ENCODE measurements at regions not wholly inside any gene's neighbourhood (a gene's known extent, or its start where the extent isn't known, plus 50 kb on each side); places are given as distances from the start of the nearest gene placed in this dataset.
"Not testable (repeated sequence)": the region's sequence is repeated elsewhere in the genome, so short reads cannot be mapped to it uniquely, and the experiment has no call there.

DNA sequence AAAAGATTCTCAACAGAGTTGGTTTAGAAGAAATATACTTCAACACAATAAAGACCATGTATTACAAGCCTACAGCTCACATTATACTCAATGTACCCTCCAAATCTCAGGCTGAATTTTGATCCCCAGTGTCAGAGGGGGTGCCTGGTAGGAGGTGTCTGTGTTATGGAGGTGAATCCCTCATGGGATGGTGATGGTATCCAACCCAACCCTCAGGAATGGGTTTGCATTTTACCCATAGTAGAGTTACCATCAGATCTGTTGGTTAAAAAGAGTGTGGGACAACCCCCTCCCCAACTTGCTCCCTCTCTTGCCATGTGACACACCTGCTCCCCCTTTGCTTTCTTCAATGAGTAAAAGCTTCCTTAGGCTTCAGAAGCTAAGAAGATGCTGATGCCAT is 205.5 kb downstream of the POTEM start:
- not testable (repeated sequence) for DNase-seq

DNA sequence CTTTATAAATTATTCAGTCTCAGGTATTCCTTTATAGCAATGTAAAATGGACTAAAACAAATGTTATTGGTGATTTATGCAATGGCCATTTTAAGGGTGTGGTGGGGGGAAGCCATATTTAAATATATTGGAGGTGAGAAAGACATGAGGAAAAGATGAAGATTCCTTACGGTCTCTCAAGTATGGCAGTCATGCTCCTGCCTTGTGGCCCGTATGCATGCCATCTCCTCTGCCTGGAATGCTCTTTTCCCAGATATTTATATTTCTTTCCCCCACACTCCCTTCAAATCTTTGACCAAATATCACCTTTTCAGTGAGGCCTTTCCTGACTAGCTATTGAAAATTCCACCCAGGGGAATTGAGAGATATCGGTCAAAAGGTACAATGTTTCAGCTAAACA is 206.0 kb downstream of the POTEM start:
- not testable (repeated sequence) for DNase-seq

DNA sequence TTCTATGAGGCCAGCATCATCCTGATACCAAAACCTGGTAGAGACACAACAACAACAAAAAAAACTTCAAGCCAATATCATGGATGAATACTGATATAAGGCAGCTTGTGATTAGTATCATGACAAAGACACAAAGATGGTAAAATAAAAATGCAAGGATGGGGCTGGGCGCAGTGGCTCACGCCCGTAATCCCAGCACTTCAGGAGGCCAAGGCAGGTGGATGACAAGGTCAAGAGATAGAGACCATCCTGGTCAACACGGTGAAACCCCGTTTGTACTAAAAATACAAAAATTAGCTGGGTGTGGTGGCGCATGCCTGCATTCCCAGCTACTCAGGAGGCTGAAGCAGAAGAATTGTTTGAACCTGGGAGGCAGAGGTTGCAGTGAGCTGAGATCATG is 210.2 kb downstream of the POTEM start:
- not testable (repeated sequence) for DNase-seq

DNA sequence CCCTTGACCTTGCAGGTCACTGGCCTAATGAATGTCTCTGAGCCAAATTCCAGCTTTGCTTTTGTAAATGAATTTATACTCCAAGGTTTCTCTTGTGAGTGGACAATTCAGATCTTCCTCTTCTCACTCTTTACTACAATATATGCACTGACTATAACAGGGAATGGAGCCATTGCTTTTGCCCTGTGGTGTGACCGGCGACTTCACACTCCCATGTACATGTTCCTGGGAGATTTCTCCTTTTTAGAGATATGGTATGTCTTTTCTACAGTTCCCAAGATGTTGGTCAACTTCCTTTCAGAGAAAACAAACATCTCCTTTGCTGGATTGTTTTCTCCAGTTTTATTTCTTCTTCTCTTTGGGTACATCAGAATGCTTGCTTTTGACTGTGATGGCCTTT is 213.1 kb downstream of the POTEM start:
- not testable (repeated sequence) for DNase-seq

DNA sequence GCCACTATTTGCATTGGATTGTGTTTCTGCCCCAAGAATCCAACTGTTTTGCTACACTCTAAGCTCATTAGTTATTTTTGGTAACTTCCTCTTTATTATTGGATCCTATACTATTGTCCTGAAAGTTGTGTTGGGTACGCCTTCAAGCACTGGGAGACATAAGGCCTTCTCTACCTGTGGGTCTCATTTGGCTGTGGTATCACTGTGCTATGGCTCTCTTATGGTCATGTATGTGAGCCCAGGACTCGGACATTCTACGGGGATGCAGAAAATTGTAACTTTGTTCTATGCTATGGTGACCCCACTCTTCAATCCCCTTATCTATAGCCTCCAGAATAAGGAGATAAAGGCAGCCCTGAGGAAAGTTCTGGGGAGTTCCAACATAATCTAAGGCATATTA is 213.6 kb downstream of the POTEM start:
- not testable (repeated sequence) for DNase-seq

DNA sequence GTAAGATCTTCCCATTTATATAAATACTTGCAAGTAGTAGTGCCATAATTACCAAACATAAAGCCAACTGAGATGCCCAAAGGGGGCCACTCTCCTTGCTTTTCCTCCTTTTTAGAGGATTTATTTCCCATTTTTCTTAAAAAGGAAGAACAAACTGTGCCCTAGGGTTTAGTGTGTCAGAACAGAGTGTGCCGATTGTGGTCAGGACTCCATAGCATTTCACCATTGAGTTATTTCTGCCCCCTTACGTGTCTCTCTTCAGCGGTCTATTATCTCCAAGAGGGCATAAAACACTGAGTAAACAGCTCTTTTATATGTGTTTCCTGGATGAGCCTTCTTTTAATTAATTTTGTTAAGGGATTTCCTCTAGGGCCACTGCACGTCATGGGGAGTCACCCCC is 227.9 kb downstream of the POTEM start:
- not testable (repeated sequence) for DNase-seq

DNA sequence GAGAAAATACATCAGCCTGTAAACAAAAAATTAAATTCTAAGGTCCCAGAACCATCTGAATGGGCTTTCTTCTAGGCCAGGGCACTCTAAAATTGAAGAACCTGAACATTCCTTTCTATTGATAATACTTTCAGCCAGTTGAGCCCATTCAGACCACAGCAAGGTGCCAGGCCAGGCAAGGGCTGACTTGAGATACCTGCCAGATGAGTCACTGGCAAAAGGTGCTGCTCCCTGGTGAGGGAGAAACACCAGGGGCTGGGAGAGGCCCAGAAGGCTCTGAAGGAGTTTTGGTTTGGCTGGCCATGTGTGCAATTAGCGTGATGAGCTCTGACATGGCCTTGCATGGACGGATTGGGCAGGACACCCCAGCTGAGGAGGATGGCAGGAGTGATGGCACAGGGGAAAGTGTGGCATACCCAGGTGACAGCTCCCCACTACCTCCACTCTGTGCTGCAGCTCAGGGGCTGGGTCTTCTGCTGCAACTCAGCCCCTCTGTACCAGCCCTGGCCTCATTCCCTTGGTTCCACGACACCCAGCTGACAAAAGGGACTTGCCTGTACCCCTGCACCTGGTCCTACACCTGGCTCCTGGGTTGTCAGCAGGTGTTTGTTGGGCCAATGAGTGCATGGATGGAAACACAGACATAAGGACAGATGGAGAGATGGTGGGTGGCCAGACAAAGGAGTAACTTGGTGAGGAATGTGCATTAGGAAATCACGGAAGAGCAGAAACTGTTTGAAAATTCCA is 230.4 kb downstream of the POTEM start:
- DNase-seq, result not testable (repeated sequence)

DNA sequence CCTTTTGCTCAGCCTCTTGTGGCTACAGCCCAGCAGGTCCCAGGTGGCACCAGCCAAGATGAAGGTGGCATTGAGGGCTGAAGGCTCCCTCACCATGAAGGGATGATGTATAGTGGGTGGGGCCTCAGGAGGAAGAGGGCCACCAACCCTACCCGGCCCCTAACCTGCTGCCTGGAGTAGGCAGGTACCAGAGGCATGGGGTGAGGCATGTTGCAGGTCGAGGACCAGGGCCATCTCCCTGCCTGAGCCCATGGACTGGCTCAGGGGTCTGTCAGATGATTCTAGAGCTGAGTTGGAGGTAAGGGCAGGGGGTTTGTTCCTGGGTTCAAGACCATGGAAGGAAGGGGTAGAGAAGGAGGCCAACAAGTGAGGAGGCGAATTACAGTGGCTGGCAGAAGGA is 231.1 kb downstream of the POTEM start:
- DNase-seq, result not testable (repeated sequence)

DNA sequence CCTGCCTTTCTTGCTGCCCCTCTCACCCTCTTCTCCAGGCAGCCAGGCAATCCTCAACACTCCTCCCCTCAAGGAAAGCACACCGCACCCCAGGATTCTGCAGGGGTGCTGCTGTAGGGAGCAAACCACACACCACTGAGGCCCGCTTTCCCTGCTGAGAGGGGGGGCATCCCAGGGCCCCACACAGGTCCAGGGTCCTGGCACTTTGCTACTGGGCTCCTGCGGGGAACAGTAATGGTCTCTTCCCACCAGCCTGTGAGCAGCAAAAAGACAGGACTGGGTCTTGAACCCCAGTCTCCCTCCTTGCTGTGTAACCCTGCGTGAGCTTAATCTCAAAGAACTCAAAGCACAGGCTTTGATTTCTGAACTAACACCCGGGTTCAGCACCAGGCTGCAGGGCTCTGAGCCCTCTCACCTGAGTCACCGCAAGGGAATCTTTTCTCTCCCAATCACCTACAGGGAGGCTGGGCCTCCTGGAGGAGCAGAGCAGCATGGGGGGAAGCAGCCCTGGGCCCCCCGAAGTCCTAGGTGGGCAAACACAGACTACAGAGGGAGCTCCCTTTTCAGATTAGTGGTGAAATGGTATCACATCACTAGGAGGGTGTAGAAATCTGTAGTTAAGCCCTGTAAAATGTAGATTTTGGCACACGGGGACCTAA is 232.6 kb downstream of the POTEG start:
- not testable (repeated sequence) for DNase-seq

DNA sequence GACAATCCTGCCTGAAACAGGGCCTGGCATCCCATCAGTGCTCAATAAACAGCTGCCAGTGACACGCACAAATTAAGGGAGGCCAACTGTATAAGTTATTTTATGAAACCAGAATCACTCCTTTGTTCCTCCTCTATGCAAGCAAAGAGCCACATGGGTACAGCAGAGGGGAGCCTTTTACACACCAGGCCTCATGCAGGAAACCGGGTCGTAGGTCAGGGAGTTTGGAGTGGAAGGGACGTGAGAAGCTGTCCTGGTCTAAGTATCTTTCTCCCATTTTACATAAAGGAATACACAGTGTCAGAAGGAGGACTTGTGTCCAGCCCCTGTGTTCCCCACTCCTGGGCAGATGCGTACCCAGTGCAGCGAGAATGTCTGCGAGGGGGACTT is 232.1 kb downstream of the POTEG start:
- DNase-seq, result not testable (repeated sequence)

DNA sequence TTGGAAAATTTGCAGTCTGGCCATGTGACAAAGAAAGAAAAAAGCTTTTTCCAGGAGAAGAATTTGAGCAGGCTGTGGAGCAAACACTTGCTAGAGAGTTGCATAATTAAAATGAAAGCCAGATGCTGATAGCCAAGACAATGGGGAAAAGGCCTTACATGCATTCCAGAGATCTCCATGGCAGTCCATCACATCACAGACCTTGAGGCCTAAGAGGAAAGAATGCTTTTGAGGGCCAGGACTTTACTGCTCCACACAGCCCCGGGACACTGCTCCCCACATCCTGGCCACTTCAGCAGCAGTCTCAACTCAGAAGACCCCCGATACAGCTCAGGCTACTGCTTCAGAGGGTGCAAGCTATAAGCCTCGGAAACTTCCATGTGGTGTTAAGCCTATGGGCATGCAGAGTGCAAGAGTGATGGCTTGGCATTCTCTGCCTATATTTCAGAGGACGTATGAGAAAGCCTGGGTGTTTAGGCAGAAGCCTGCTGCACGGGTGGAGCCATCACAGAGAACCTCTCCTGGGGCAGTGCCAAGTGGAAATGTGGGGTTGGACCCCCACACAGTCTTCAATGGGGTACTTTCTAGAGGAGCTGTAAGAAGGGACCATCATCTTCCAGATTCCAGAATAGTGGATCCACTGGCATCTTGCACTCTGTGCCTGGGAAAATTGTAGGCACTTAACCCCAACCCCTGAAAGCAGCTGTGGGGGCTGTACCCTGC is 230.7 kb downstream of the POTEG start:
- not testable (repeated sequence) for DNase-seq

DNA sequence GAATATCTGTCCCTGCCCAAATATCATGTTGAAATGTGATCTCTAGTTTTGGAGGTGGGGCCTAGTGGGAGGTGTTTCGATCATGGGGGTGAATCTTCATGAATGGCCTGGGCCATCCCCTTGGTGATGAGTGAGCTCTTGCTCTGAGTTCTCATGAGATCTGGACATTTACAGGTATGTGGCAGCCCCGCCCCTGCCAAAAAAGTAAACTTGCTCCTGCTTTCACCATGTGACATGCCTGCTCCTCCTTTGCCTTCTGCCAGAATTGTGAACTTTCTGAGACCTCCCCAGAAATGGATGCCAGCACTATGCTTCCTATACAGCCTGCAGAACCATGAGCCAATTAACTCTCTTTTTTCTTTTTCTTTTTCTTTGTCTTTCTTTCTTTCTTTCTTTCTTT is 229.3 kb downstream of the POTEG start:
- not testable (repeated sequence) for DNase-seq

DNA sequence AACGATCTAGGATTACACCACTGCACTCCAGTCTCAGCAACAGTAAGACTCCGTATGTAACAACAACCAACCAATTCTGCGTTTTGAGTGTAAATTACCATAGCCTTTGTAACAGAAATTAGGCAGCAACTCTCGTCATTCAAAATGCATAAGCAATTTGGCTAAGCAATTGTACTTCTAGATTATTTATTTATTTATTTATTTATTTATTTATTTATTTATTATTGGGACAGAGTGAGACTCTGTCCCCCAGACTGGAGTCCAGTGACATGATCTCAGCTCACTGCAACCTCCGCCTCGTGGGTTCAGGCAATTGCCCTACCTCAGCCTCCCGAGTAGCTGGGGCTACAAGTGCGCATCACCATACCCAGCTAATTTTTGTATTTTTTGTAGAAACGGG is 217.7 kb downstream of the POTEG start:
- DNase-seq, result not testable (repeated sequence)

DNA sequence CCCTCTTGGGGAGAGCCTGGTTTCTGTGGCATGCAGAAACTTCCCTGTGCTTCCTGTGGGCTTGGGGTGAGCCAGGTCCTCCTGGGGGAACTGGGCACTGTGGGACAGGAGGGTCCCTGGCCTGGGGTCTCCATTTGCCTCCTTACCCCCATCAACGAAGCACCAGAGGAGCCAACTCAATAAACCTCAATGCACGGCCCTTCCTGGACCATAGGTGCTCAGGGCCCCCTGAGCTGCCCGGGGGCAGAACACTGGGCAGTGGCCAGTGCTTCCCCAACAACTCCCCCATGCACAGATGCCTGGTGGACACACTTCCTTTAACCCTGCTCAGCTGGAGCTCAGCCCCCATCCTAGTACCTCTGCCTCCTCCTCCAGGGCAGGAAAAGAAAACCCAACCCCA is 214.7 kb downstream of the POTEG start:
- DNase-seq, result not testable (repeated sequence)

DNA sequence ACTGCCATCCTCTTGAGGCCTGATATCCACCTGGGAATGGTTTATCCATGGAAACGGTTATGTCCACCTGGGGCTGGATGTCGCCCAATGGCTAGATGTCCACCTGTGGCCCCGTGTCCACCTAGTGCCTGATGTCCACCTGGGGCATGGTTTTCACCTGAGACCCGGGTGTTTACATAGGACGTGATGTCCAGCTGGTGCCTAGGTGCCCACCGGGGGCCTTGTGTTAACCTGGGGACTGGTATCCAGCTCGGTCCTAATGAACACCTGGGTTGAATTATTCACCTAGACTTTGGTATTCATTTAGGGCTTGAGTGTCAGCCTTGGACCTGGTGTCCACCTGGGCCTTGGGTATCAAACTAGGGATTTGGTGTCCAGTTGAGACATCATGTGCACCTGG is 202.7 kb downstream of the POTEG start:
- DNase-seq, result not testable (repeated sequence)

DNA sequence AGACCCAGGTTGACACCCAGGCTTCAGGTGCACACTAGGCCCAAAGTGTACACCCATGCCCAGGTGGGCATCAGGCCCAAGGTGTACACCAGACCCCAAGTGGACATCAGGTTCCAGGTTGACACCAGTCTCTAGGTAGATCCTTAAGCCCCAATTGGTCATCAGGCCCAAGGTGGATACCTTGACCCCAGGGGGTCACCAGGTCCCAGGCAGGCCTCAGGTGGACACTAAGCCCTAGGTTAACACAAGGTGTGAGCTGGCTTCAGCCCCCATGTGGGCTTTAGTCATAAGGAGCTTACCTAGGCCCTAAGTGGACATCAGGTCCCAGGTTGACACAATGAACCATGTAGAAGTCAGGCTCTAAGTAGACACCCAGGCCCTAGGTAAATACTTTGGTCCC is 200.1 kb downstream of the POTEG start:
- not testable (repeated sequence) for DNase-seq

DNA sequence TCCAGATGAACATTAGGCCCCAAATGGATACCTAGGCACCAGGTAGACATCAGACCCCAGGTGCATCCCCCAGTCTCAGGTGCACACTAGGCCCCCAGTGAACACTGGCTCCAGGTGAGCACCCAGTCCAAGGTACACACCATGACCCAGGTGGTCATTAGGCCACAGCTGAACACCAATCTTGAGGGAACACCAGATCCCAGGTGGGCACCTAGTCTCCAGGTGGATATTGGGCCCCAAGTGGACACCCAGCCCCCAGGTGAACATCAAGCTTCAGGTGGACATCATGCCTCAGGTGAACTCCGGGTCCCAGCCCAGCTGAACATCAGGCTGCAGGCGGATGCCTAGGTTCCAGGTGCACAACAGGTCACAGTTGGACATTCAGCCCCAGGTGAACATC is 196.5 kb downstream of the POTEG start:
- DNase-seq, result not testable (repeated sequence)

DNA sequence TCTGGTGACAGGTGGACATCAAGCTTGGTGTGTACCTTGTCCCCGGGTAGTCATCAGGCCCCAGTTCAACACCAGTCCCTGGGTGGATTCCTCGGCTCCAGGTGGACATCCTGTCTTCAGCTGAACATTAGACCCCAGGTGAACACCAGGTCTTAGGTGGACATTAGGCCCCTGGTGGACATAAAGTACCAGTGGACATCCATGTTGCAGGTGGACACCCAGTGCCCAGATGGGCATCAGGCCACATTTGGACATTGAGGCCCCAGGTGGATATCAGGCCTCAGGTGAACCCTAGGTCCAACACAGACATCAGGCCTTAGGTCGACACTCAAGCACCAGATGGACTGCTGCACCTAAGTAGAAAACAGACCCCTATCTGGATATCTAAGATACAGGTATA is 195.6 kb downstream of the POTEG start:
- not testable (repeated sequence) for DNase-seq

DNA sequence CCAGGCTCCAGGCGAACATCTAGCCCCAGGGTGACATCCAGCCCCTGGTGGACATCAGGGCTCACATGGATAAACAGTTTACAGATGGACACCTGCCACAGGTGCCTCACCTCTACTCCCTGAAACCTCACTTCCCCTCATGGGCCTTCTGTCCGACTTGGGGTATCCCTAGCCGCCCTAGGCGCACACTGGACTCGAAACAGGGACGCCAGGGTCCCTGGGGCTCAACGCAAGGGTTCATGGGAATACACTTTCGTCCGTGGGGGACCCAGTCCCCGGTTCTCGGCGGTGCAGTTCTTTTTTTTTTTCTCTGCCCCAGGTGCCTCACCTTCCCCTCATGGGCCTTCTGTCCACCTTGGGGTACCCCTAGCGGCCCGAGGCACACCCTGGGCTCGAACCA is 194.2 kb downstream of the POTEG start:
- peak; percentile 5 for DNase-seq

DNA sequence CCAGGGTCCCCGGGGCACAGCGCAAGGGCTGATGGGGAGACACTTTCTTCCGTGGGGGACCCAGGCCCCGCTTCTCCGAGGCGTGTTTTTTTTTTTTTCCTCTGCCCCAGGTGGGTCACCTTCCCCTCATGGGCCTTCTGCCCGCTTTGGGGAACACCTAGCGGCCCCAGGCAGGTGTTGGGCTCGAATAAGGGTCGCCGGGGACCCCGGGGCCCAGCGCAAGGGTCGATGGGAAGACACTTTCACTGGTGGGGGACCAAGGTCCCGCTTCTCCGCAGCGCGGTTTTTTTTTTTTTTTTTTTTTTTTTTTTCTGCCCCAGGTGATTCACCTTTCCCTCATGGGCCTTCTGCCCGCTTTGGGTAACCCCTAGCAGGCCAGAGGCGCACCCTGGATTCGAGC is 193.8 kb downstream of the POTEG start:
- not testable (repeated sequence) for DNase-seq

DNA sequence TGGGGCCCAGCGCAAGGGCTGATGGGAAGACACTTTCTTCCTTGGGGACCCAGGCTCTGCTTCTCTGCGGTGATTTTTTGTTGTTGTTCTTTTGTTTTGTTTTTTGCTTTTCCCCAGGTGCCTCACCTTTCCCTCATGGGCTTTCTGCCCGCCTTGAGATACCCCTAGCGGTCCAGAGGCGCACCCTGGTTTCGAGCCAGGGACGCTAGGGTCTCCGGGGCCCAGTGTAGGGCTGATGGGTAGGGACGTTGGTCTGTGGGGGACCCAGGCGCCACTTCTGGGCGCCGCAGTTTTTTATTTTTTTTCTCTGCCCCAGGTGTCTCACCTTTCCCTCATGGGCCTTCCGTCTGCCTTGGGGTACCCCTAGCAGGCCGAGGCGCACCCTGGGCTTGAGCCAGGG is 192.7 kb downstream of the POTEG start:
- not testable (repeated sequence) for DNase-seq

DNA sequence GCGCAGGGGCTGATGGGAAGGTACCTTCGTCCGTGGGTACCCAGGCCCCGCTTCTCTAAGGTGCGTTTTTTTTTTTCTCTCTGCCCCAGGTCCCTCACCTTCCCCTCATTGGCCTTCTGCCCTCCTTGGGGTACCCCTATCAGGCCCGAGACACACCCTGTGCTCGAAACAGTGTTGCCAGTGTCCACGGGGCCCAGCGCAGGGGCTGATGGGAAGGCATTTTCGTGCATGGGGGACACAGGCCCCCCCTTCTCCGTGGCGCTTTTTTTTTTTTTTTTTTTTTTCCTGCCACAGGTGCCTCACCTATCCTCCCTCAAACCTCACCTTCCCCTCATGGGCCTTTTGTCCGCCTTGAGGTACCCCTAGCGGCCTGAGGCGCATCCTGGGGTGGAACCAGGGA is 191.6 kb downstream of the POTEG start:
- not testable (repeated sequence) for DNase-seq

DNA sequence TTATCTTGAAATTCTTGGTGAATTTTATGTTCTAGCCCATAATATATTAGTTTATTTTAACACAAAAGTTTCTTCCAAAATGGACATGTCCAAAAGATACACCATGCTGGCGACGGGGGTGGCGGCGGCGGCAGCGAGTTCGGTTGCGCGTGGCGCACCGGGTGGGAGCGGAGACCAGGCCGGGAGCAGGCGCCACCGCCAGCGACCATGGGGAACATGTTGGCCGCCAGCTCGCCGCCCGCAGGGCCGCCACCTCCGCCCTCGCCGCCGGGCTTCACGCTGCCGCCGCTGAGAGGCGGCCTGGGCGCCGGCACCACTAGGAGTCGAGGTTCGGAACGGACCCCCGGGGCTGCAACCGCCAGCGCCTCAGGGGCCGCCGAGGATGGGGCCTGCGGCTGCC is 167.2 kb downstream of the POTEG start:
- DNase-seq, result not testable (repeated sequence)

DNA sequence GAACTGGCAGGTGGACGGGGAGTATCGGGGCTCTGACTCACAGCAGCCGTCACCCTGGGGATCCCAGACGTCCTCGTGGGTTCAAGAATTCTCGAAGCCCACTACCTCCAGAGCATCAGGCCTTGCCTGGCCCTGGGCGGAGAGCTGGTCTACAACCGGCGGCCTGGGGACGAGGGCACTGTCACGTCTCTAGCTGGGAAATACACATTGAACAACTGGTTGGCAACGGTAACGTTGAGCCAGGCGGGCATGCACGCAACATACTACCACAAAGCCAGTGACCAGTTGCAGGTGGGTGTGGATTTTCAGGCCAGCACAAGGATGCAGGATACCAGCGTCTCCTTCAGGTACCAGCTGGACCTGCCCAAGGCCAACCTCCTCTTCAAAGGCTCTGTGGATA is 166.5 kb downstream of the POTEG start:
- not testable (repeated sequence) for DNase-seq
